Fibroblast of villous mesenchyme (primary cell): ENCODE measurements at regions not wholly inside any gene's neighbourhood (a gene's known extent, or its start where the extent isn't known, plus 50 kb on each side); places are given as distances from the start of the nearest gene placed in this dataset.

Experiments
- DNase-seq: peaks from one replicate; pipeline ENCODE4 v3.0.0-alpha.2; 2010; ENCODE audit warnings: low read depth
- H3K4me3 ChIP-seq: 2 replicates; pipeline ENCODE4 v1.5.1; 2011; ENCODE audit warnings: low read depth, mild to moderate bottlenecking, low read length
- TF ChIP-seq, protein P1 (sequence below): IDR thresholded peaks from 2 replicates; pipeline ENCODE4 v1.5.1; 2012; ENCODE audit warnings: low read depth, mild to moderate bottlenecking, low read length; ENCODE audit not compliant: insufficient read depth

DNA sequence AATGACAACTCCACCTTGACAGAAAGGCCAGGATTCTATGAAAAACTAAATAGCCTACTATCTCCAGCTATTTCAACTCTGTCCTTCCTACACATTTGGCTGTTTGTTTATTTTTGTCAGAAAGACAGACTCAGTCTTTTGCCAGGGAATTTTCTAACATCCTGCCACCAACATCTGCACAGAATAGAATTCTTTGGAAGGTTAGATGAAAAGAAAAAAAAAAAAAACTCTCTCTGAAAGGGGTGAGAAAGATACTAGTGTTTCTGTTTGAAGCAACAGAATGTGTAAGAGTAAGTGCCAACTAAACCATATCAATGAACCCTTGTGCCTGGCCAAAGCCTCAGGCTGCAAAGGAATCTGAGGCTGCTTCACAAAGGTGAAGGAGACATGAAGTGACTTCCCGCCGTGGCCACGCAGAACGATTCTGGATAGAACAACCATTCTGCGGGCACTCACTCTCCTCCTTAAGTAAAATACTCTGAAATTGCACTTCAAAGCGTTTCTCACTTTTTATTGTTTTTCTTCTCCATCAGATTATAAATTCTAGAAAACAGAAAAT is 498.2 kb downstream of the IRS2 start:
- no peak for DNase-seq
- no peak overlapping the region for H3K4me3 ChIP-seq
- TF ChIP-seq, protein P1, sequence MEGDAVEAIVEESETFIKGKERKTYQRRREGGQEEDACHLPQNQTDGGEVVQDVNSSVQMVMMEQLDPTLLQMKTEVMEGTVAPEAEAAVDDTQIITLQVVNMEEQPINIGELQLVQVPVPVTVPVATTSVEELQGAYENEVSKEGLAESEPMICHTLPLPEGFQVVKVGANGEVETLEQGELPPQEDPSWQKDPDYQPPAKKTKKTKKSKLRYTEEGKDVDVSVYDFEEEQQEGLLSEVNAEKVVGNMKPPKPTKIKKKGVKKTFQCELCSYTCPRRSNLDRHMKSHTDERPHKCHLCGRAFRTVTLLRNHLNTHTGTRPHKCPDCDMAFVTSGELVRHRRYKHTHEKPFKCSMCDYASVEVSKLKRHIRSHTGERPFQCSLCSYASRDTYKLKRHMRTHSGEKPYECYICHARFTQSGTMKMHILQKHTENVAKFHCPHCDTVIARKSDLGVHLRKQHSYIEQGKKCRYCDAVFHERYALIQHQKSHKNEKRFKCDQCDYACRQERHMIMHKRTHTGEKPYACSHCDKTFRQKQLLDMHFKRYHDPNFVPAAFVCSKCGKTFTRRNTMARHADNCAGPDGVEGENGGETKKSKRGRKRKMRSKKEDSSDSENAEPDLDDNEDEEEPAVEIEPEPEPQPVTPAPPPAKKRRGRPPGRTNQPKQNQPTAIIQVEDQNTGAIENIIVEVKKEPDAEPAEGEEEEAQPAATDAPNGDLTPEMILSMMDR, result no peak

DNA sequence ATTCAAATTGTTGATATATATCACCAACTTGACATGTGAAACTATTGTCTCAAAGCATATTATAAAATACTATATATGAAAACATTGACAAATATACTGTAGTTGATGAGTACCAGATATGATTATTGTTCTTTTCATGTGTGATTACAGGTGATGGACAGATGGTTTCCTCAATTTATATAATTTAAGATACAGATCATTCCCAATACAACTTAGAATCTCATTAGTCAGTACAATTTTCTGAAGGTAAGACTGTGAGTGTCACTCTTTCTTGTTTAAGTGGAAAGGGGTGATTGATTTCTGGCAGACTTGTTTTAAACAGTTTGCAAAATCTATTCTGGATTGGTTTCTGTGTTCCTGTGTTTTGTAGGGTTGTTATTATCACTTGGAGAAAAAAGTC is 498.8 kb downstream of the IRS2 start:
- DNase-seq, result no peak
- H3K4me3 ChIP-seq, result no peak overlapping the region
- TF ChIP-seq, protein P1, result no peak

DNA sequence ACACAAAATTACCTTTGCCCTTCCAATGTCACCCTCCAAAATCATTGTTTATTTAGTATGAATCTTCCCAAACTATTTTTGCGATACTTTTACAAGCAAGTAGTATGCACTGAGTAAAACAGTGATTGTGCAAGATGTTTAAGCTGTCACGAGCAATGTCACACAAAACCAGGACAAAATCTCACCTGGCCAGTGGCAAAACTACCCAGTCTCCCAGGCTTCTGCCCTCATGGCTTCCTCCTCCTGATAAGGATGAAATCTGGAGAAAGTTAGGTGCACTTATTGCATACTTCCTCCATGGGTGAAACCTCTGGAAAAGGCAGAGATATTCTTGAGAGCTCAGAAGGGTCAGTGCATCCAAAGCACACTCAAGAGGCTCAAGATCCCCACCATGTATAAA is 500.8 kb downstream of the IRS2 start:
- TF ChIP-seq, protein P1, result no peak
- DNase-seq, result no peak

DNA sequence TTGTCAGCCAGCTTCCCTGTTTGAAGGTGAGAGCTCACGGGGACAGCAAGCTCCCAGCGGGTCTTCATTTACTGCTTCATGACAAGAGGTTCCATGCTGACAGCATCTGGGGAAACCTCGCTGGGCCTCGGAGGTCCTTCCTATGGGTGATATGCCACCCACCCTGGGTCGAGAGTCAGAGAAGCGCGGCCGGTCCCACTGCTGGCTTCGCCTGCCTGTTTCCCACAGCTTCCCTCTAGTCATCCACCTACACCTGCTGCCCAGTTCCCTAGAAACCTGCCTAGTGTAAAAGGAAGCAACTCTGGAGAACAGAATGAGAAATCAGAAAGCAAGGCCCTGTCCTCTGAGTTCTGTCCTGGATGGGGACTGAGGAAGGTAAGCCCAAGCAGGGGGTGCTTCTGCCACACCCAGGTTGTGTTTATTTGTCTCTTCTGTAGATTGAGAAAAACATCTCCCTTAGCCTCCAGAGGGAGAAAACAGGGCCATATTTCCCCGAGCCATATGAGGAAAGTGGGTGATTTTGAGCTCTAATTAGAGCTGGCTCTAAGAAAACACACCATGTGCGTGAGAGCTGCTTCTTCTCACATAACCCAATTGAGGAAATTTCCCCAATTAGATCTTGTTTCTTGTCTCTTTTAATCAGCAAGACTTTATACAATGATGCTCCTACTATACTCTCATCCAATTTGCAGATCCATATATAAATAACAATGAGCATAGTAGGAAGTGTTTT is 504.3 kb downstream of the IRS2 start:
- DNase-seq, result no peak
- H3K4me3 ChIP-seq, result no peak overlapping the region
- TF ChIP-seq, protein P1, result no peak

More for the DNA sequence above, 500.8 kb downstream of the IRS2 start:
- no peak overlapping the region for H3K4me3 ChIP-seq

DNA sequence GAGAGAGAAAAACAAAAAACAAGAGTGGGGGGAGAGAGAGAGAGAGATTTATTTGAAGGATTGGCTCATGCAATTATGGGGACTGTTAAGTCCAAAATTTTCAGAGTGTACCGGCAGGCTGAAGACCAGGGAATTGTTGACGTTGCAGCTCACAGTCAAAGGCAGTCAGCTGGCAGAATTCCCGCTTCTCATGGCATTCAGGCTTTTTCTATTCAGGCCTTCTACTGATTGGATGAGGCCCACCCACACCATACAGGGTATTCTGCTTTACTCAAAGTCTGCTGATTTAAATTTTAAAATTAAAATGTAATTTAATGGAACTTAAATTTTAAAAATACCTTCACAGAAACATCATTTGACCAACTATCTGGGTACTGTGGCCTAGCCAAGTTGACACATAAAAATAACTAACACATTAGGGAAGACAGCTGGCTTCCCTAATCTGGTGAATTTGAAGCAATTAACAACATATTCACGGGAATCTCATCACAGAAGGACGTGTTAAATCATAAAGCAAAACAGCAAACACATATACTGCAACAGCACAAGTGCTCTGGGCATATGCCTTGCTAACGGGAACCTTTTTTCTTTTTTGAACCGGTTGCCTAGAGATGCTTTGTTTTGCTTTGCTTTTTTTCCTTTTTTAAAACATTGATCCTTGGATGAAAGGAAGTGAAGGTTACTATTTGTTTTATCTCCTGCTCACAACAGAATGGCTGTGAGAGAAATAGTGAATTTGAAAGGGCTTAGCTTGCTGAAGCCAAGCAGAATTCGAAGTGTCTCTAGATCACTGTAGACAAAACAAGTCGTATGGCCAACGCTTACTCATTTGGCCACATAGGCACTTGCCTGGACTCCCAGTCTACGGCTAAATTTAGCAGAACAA is 505.1 kb downstream of the IRS2 start:
- H3K4me3 ChIP-seq, result no peak overlapping the region
- no peak for DNase-seq
- TF ChIP-seq, protein P1, result no peak

DNA sequence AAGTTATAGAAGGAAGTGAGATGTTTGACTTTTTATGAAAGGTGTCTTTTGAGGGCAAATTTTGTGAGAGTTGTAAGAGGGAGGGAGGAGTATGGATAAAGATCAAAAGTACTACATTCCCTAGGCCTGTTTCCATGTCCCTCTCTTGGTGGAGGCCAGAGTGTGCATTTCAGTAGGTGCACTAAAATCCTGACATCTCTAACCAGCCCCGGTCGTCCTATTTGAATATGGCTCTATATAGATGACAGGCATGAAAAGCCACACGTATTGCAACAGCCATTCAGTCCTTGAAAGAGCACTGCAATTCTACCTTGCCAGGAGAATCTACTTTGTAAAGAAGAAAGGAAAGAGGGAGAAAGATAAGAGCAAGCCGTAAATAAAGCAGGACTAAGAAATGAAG is 510.1 kb downstream of the IRS2 start:
- H3K4me3 ChIP-seq, result no peak overlapping the region
- DNase-seq, result no peak
- TF ChIP-seq, protein P1, result no peak
